CD8-positive, alpha-beta memory T cell (primary cell): ENCODE measurements at regions not wholly inside any gene's neighbourhood (a gene's known extent, or its start where the extent isn't known, plus 50 kb on each side); places are given as distances from the start of the nearest gene placed in this dataset.
"Not testable (repeated sequence)": the region's sequence is repeated elsewhere in the genome, so short reads cannot be mapped to it uniquely, and the experiment has no call there.

Experiments
- CTCF ChIA-PET: fragments of 350-600 bp; sonication (Branson Sonifier 250); formaldehyde crosslinking; loops from one replicate; lab custom pipeline; 2021; ENCODE audit warnings: antibody characterized with exemption; lab: Charles Lee
- POLR2A ChIA-PET: fragments of 350-600 bp; sonication (Branson Sonifier 250); formaldehyde crosslinking; loops from one replicate; lab custom pipeline; 2021; ENCODE audit warnings: antibody characterized with exemption; lab: Charles Lee
- DNase-seq, 5 donors: peaks; one replicate each; pipeline versions ENCODE4 v3.0.0 to v3.0.0-alpha.2; 2020 to 2022; ENCODE audit warnings: mixed read lengths in 1 of 5
- H3K27ac ChIP-seq: one replicate; pipeline ENCODE4 v1.7.0; 2013; ENCODE audit warnings: low read depth, mild to moderate bottlenecking, low read length, moderate library complexity
- H3K27me3 ChIP-seq: 2 replicates; pipeline ENCODE4 v1.7.0; 2013; ENCODE audit warnings: low read length, mild to moderate bottlenecking; ENCODE audit not compliant: insufficient read depth, poor library complexity, severe bottlenecking
- H3K36me3 ChIP-seq: 2 replicates; pipeline ENCODE4 v1.7.0; 2013; ENCODE audit warnings: mild to moderate bottlenecking, low read length, moderate library complexity; ENCODE audit not compliant: insufficient read depth
- H3K4me1 ChIP-seq: 2 replicates; pipeline ENCODE4 v1.7.0; 2013; ENCODE audit warnings: mild to moderate bottlenecking, low read length, moderate library complexity; ENCODE audit not compliant: insufficient read depth
- H3K4me3 ChIP-seq: 2 replicates; pipeline ENCODE4 v1.7.0; 2013; ENCODE audit warnings: mild to moderate bottlenecking, low read length
- H3K9me3 ChIP-seq: 2 replicates; pipeline ENCODE4 v1.7.0; 2013; ENCODE audit warnings: mild to moderate bottlenecking, low read length
- H3K27ac Mint-ChIP-seq, 8 donors: one replicate each; pipeline ENCODE4 v1.8.0; 2020 to 2021; ENCODE audit warnings: mixed read lengths in 8 of 8, mild to moderate bottlenecking in 6 of 8, inconsistent platforms in 3 of 8, moderate library complexity in 3 of 8
- H3K27me3 Mint-ChIP-seq, 2 donors: one replicate each; pipeline ENCODE4 v1.8.0; 2020 to 2021; ENCODE audit warnings: mixed read lengths in 2 of 2, mild to moderate bottlenecking in 1 of 2, moderate library complexity in 1 of 2
- H3K36me3 Mint-ChIP-seq, 3 donors: one replicate each; pipeline ENCODE4 v1.8.0; 2020 to 2021; ENCODE audit warnings: mixed read lengths in 3 of 3, inconsistent platforms in 1 of 3, mild to moderate bottlenecking in 1 of 3
- H3K4me1 Mint-ChIP-seq, 3 donors: one replicate each; pipeline ENCODE4 v1.8.0; 2020 to 2021; ENCODE audit warnings: mixed read lengths in 3 of 3, inconsistent platforms in 1 of 3, mild to moderate bottlenecking in 1 of 3
- H3K4me3 Mint-ChIP-seq, 7 donors: one replicate each; pipeline ENCODE4 v1.8.0; 2020 to 2021; ENCODE audit warnings: mixed read lengths in 7 of 7, mild to moderate bottlenecking in 6 of 7, moderate library complexity in 4 of 7, inconsistent platforms in 2 of 7
- H3K9me3 Mint-ChIP-seq, 5 donors: one replicate each; pipeline ENCODE4 v1.8.0; 2020 to 2022; ENCODE audit warnings: mixed read lengths in 5 of 5, mild to moderate bottlenecking in 3 of 5, moderate library complexity in 2 of 5, inconsistent platforms in 1 of 5

DNA sequence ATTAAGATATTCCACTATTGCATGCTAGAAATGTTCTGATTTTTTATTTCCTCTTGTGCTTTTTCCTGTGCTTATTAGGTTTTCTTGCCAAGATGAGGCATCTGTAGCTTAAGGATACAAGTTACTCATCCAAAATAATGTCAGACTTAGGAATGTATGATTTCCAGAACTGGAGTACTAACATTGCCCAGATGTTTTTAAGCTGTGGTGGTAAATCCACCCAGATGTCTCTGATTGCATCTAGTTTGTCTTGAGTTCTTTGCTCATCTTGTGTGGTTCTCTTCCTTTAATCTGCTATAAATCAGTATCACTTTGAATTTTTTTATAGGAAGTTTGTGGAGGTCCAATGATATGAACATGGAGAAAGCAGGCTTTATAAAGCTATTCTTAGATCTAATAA is 337.5 kb upstream of the ZNF608 start:
- ChIA-PET POLR2A (no interaction called here), CTCF (no interaction called here)
- no peaks in the 10 kb centered on the region for H3K36me3 ChIP-seq
- Mint-ChIP-seq H3K36me3 (no peaks in the 10 kb centered on the region), H3K27me3 (no peaks in the 10 kb centered on the region), H3K4me1 (no peaks in the 10 kb centered on the region), H3K4me3 (no peak overlapping the region), H3K27ac (no peak overlapping the region), H3K9me3 (peaks cover 4 to 11% (median 8%) of the 10 kb centered on the region in 5 donors)
- H3K27me3 ChIP-seq = no peaks in the 10 kb centered on the region
- no peak for DNase-seq
- H3K4me1 ChIP-seq = no peaks in the 10 kb centered on the region
- H3K27ac ChIP-seq = no peak overlapping the region
- no peaks in the 10 kb centered on the region for H3K9me3 ChIP-seq
- no peak overlapping the region for H3K4me3 ChIP-seq

DNA sequence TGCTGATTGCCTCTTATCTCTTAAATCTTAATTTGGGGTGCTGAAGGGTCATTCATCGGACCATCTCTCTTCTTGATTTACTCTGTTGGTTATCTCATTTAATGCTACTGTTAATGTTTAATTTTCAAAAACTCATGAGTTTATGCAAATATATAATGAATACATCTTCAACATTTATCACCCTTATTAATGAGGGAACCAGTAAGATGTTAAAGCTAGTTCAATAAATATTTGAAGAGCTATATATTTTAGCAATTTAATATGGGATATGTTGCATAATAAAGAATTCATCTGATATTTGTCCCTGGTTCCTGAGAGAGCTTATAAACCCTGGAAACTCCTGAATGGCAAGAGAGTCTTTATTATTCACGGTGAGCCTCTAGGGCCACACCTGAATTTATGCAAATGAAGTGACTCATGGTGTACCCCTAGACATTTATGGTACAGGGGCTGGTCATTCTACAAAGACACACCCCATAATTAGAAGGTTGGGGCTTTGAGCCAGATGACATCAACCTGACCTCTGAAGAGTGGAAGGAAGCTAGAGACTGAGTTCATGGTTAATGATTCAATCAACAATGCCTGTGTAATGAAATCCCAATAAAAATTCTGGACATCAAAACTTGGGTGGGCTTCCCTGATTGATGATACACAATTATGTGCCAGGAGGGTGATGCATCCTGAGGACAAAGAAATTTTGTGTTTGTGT is 339.5 kb upstream of the ZNF608 start:
- peaks cover 6 to 21% (median 8%) of the 10 kb centered on the region in 5 donors for H3K9me3 Mint-ChIP-seq
- H3K27me3 Mint-ChIP-seq = no peaks in the 10 kb centered on the region
- H3K27ac Mint-ChIP-seq = no peak overlapping the region
- H3K36me3 ChIP-seq = no peaks in the 10 kb centered on the region
- no peak overlapping the region for H3K4me3 ChIP-seq
- H3K27me3 ChIP-seq = no peaks in the 10 kb centered on the region
- CTCF ChIA-PET = no interaction called here
- no peaks in the 10 kb centered on the region for H3K4me1 Mint-ChIP-seq
- no peaks in the 10 kb centered on the region for H3K4me1 ChIP-seq
- no peak overlapping the region for H3K4me3 Mint-ChIP-seq
- DNase-seq = no peak
- H3K36me3 Mint-ChIP-seq = no peaks in the 10 kb centered on the region
- no peak overlapping the region for H3K27ac ChIP-seq
- POLR2A ChIA-PET = no interaction called here
- H3K9me3 ChIP-seq = no peaks in the 10 kb centered on the region

DNA sequence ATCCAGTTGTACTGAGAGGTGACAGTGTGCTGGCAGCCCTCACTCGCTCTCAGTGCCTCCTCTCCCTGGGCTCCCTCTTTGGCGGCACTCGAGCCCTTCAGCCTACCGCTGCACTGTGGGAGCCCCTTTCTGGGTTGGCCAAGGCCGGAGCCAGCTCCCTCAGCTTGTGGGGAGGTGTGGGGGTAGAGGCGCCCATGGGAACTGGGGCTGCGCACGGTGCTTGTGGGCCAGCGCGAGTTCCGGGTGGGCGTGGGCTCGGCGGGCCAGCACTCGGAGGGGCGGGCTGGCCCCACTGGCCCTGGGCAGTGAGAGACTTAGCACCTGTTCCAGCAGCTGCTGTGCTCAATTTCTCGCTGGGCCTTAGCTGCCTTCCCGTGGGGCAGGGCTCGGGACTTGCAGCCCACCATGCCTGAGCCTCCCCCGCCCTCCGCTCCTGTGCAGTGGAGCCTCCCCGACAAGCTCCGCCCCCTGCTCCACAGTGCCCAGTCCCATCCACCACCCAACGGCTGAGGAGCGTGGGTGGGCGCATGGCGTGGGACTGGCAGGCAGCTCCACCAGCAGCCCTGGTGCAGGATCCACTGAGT is 342.2 kb upstream of the ZNF608 start:
- CTCF ChIA-PET = no interaction called here
- Mint-ChIP-seq H3K27me3 (no peaks in the 10 kb centered on the region), H3K27ac (no peak overlapping the region), H3K36me3 (no peaks in the 10 kb centered on the region), H3K9me3 (peaks cover 4 to 28% (median 17%) of the 10 kb centered on the region in 5 donors), H3K4me3 (no peak overlapping the region), H3K4me1 (no peaks in the 10 kb centered on the region)
- Histone ChIP-seq H3K4me3 (no peak overlapping the region), H3K27ac (no peak overlapping the region), H3K36me3 (no peaks in the 10 kb centered on the region), H3K27me3 (no peaks in the 10 kb centered on the region), H3K9me3 (no peaks in the 10 kb centered on the region), H3K4me1 (no peaks in the 10 kb centered on the region)
- no peak for DNase-seq
- POLR2A ChIA-PET = no interaction called here

DNA sequence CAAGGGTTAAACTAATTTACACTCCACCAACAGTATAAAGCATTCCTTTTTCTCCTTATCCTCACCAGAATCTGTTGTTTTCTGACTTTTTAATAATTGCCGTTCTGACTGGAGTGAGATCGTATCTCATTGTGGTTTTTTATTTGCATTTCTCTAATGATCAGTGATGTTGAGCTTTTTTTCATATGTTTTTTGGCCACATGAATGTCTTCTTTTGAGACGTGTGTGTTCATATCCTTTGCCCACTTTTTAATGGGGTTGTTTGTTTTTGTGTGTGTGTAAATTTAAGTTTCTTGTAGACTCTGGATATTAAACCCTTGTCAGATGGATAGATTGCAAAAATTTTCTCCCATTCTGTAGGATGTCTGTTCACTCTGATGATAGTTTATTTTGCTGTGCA is 345.7 kb upstream of the ZNF608 start:
- H3K4me3 ChIP-seq, H3K4me3 Mint-ChIP-seq, POLR2A ChIA-PET, H3K27me3 Mint-ChIP-seq, H3K27ac Mint-ChIP-seq, H3K27ac ChIP-seq, CTCF ChIA-PET, H3K4me1 ChIP-seq, H3K36me3 Mint-ChIP-seq, H3K36me3 ChIP-seq, H3K9me3 ChIP-seq, DNase-seq, H3K4me1 Mint-ChIP-seq, H3K27me3 ChIP-seq: not testable (repeated sequence)
- H3K9me3 Mint-ChIP-seq = peaks cover 6 to 36% (median 9%) of the 10 kb centered on the region in 5 donors

DNA sequence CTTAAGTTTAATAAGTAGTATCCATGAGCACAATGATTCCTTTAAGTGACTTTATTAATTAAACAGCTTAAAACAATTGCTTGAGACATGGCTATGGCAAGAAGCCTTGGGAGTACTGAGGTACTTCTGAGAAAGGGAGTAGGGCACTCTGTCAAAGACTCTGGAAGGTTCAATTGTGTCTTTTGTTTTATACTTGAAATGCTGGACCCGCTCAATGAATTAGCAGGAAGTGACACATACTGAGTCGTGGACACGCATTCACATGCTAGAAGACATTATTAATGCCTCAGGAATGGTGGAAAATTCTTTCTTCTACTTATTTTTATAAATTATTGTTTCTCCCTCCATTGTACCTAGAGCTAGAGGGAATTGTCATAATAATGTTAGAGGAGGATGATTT is 347.3 kb upstream of the ZNF608 start:
- no peak overlapping the region for H3K4me3 Mint-ChIP-seq
- H3K36me3 Mint-ChIP-seq = no peaks in the 10 kb centered on the region
- H3K27me3 ChIP-seq = no peaks in the 10 kb centered on the region
- ChIA-PET CTCF (no interaction called here), POLR2A (no interaction called here)
- no peaks in the 10 kb centered on the region for H3K4me1 Mint-ChIP-seq
- H3K9me3 ChIP-seq = no peaks in the 10 kb centered on the region
- no peaks in the 10 kb centered on the region for H3K36me3 ChIP-seq
- DNase-seq = no peak
- no peak overlapping the region for H3K27ac Mint-ChIP-seq
- peaks cover 4 to 36% (median 9%) of the 10 kb centered on the region in 5 donors for H3K9me3 Mint-ChIP-seq
- H3K4me1 ChIP-seq = no peaks in the 10 kb centered on the region
- peaks cover 0 to 2% of the 10 kb centered on the region in 2 donors for H3K27me3 Mint-ChIP-seq
- H3K27ac ChIP-seq = no peak overlapping the region
- no peak overlapping the region for H3K4me3 ChIP-seq

DNA sequence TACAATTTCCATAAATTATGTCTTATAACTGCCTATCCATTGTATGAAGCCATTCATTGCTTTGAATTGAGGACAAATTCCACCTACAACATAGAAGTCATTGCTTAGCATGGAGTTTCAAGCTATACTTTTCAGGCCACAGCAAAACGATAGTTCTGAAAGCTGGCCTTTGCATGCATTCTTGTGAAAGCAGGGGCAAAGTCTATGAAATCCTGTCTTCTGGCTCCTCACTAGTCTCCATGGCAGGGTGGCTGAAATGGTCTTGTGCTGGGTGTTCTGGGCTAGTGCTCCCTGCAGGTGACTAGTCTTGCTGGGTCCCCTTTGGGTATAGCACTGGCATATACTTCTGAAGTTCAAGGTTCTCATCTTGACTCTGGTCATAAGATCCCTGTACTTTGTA is 353.9 kb upstream of the ZNF608 start:
- no peak overlapping the region for H3K4me3 ChIP-seq
- POLR2A ChIA-PET = no interaction called here
- no peak for DNase-seq
- Mint-ChIP-seq H3K9me3 (peaks cover 0 to 7% (median 2%) of the 10 kb centered on the region in 5 donors), H3K36me3 (no peaks in the 10 kb centered on the region), H3K27ac (no peak overlapping the region), H3K27me3 (peaks cover 0 to 3% of the 10 kb centered on the region in 2 donors), H3K4me1 (no peaks in the 10 kb centered on the region), H3K4me3 (no peak overlapping the region)
- no peak overlapping the region for H3K27ac ChIP-seq
- H3K27me3 ChIP-seq = no peaks in the 10 kb centered on the region
- CTCF ChIA-PET = no interaction called here
- no peaks in the 10 kb centered on the region for H3K9me3 ChIP-seq
- H3K36me3 ChIP-seq = no peaks in the 10 kb centered on the region
- H3K4me1 ChIP-seq = no peaks in the 10 kb centered on the region

DNA sequence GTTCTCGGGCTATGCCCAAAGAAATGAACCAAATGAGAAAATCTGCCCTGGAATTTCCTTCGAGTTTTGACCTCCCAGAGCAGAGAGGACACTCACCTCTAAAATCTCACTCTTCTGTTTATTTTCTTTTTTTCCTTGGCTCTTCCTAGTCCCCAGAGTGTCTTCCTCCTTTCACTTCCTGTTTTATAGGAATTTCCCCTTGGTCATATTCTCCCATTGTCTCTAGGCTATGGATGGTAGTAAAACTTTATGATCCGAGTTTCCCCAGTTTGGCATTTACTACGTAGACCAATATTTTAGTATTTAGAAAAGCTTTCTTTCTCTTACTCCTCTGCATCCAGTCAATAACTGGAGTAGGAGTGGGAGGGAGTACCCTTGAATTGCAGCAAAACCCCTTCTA is 354.5 kb upstream of the ZNF608 start:
- no peaks in the 10 kb centered on the region for H3K36me3 Mint-ChIP-seq
- no peak overlapping the region for H3K4me3 ChIP-seq
- no peaks in the 10 kb centered on the region for H3K36me3 ChIP-seq
- ChIA-PET CTCF (no interaction called here), POLR2A (no interaction called here)
- H3K9me3 Mint-ChIP-seq = peaks cover 0 to 5% (median 2%) of the 10 kb centered on the region in 5 donors
- H3K27me3 ChIP-seq = no peaks in the 10 kb centered on the region
- H3K27me3 Mint-ChIP-seq = peaks cover 0 to 3% of the 10 kb centered on the region in 2 donors
- H3K27ac ChIP-seq = no peak overlapping the region
- no peak overlapping the region for H3K27ac Mint-ChIP-seq
- no peaks in the 10 kb centered on the region for H3K9me3 ChIP-seq
- no peak for DNase-seq
- no peak overlapping the region for H3K4me3 Mint-ChIP-seq
- no peaks in the 10 kb centered on the region for H3K4me1 Mint-ChIP-seq
- H3K4me1 ChIP-seq = no peaks in the 10 kb centered on the region

DNA sequence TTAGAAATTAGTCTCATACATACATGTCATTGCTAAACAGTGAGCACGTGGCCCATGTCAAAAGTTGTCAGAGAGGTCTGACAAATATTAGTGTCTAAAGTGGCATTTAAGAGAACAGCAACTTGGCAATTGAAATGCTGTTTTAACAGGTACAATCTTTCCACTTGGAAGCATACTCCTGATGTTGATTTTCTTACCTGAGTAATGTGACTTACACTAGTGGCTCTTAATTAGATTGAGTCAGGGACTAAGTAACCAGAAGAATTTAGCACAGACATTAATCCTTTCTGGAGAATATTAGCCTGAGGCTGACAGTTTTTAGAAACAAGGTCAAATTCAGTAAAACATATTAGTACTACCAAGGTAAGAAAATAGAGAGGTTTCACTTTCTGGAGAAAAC is 357.0 kb upstream of the ZNF608 start:
- POLR2A ChIA-PET = no interaction called here
- Histone ChIP-seq H3K27me3 (no peaks in the 10 kb centered on the region), H3K4me3 (no peak overlapping the region), H3K4me1 (no peaks in the 10 kb centered on the region), H3K36me3 (no peaks in the 10 kb centered on the region), H3K9me3 (no peaks in the 10 kb centered on the region), H3K27ac (no peak overlapping the region)
- H3K27me3 Mint-ChIP-seq = peaks cover 0 to 1% of the 10 kb centered on the region in 2 donors
- CTCF ChIA-PET = no interaction called here
- no peak overlapping the region for H3K27ac Mint-ChIP-seq
- H3K36me3 Mint-ChIP-seq = no peaks in the 10 kb centered on the region
- no peak overlapping the region for H3K4me3 Mint-ChIP-seq
- H3K9me3 Mint-ChIP-seq = peaks cover 0 to 5% (median 2%) of the 10 kb centered on the region in 5 donors
- DNase-seq = no peak
- H3K4me1 Mint-ChIP-seq = no peaks in the 10 kb centered on the region
